ENCODE measurements at regions not wholly inside any gene's neighbourhood (a gene's known extent, or its start where the extent isn't known, plus 50 kb on each side); places are given as distances from the start of the nearest gene placed in this dataset.
"Not testable (repeated sequence)": the region's sequence is repeated elsewhere in the genome, so short reads cannot be mapped to it uniquely, and the experiment has no call there.

GRCh38 chr13:78054157-78054556 lies 135.5 kb upstream of the EDNRB start:
- DNase-seq (ENCODE audit: low spot score): no peak
- Mint-ChIP-seq H3K9me3 (ENCODE audit: low read depth) (peaks cover 21% of the 10 kb centered on the region), H3K4me1 (ENCODE audit: low read depth) (no peaks in the 10 kb centered on the region), H3K36me3 (ENCODE audit: low read depth) (peaks cover 2% of the 10 kb centered on the region), H3K27me3 (ENCODE audit: low read depth) (peaks cover 1% of the 10 kb centered on the region), H3K4me3 (ENCODE audit: unreplicated experiment) (no peak overlapping the region), H3K27ac (ENCODE audit: unreplicated experiment) (no peak overlapping the region)
- TF ChIP-seq CTCF (IDR thresholded peaks at IDR 0.05): no peak

- Mint-ChIP-seq H3K4me1 (ENCODE audit: low read depth) (no peaks in the 10 kb centered on the region), H3K4me3 (ENCODE audit: unreplicated experiment) (no peak overlapping the region), H3K27me3 (ENCODE audit: low read depth) (peaks cover 1% of the 10 kb centered on the region), H3K36me3 (ENCODE audit: low read depth) (no peaks in the 10 kb centered on the region), H3K27ac (ENCODE audit: unreplicated experiment) (no peak overlapping the region), H3K9me3 (ENCODE audit: low read depth) (no peaks in the 10 kb centered on the region)
- no peak for DNase-seq (ENCODE audit: low spot score)
- no peak for TF ChIP-seq CTCF (IDR thresholded peaks at IDR 0.05)
Observed at GRCh38 chr13:78047151-78047550, 128.5 kb upstream of the EDNRB start.

GRCh38 chr13:78046331-78046730 lies 127.7 kb upstream of the EDNRB start:
- Mint-ChIP-seq H3K9me3 (ENCODE audit: low read depth) (no peaks in the 10 kb centered on the region), H3K4me3 (ENCODE audit: unreplicated experiment) (no peak overlapping the region), H3K27ac (ENCODE audit: unreplicated experiment) (no peak overlapping the region), H3K27me3 (ENCODE audit: low read depth) (no peaks in the 10 kb centered on the region), H3K4me1 (ENCODE audit: low read depth) (no peaks in the 10 kb centered on the region), H3K36me3 (ENCODE audit: low read depth) (no peaks in the 10 kb centered on the region)
- no peak for TF ChIP-seq CTCF (IDR thresholded peaks at IDR 0.05)
- no peak for DNase-seq (ENCODE audit: low spot score)

- Mint-ChIP-seq H3K4me1 (ENCODE audit: low read depth) (no peaks in the 10 kb centered on the region), H3K9me3 (ENCODE audit: low read depth) (no peaks in the 10 kb centered on the region), H3K27me3 (ENCODE audit: low read depth) (no peaks in the 10 kb centered on the region), H3K4me3 (ENCODE audit: unreplicated experiment) (no peak overlapping the region), H3K27ac (ENCODE audit: unreplicated experiment) (no peak overlapping the region), H3K36me3 (ENCODE audit: low read depth) (no peaks in the 10 kb centered on the region)
- DNase-seq (ENCODE audit: low spot score): no peak
- no peak for TF ChIP-seq CTCF (IDR thresholded peaks at IDR 0.05)
Observed at GRCh38 chr13:78045916-78046315, 127.3 kb upstream of the EDNRB start.

- H3K27me3 Mint-ChIP-seq (ENCODE audit: low read depth); H3K9me3 Mint-ChIP-seq (ENCODE audit: low read depth); DNase-seq (ENCODE audit: low spot score); H3K36me3 Mint-ChIP-seq (ENCODE audit: low read depth); H3K4me3 Mint-ChIP-seq (ENCODE audit: unreplicated experiment); H3K27ac Mint-ChIP-seq (ENCODE audit: unreplicated experiment); H3K4me1 Mint-ChIP-seq (ENCODE audit: low read depth): not testable (repeated sequence)
Observed at GRCh38 chr13:78041366-78041765, 122.7 kb upstream of the EDNRB start.

- DNase-seq (ENCODE audit: low spot score): no peak
- Mint-ChIP-seq H3K27ac (ENCODE audit: unreplicated experiment) (no peak overlapping the region), H3K4me1 (ENCODE audit: low read depth) (peaks cover 6% of the 10 kb centered on the region), H3K9me3 (ENCODE audit: low read depth) (no peaks in the 10 kb centered on the region), H3K27me3 (ENCODE audit: low read depth) (no peaks in the 10 kb centered on the region), H3K4me3 (ENCODE audit: unreplicated experiment) (no peak overlapping the region), H3K36me3 (ENCODE audit: low read depth) (no peaks in the 10 kb centered on the region)
- TF ChIP-seq CTCF (IDR thresholded peaks at IDR 0.05): no peak
Observed at GRCh38 chr13:78040205-78040830, 121.7 kb upstream of the EDNRB start.

All from chondrocyte (in vitro differentiated cells).